Neuronal stem cell (in vitro differentiated cells): ENCODE measurements at regions not wholly inside any gene's neighbourhood (a gene's known extent, or its start where the extent isn't known, plus 50 kb on each side); places are given as distances from the start of the nearest gene placed in this dataset.
"Not testable (repeated sequence)": the region's sequence is repeated elsewhere in the genome, so short reads cannot be mapped to it uniquely, and the experiment has no call there.

Experiments used
- DNase-seq: peaks from one replicate; pipeline ENCODE4 v3.0.0-alpha.2; 2013; ENCODE audit warnings: low spot score
- H2AFZ ChIP-seq: one replicate; pipeline ENCODE4 v1.6.1; 2013; ENCODE audit warnings: mild to moderate bottlenecking, low read length, inconsistent platforms
- H2AK5ac ChIP-seq: 2 replicates; pipeline ENCODE4 v1.6.1; 2013; ENCODE audit warnings: low read depth, mild to moderate bottlenecking, inconsistent platforms, low read length, moderate library complexity, mixed read lengths
- H2BK120ac ChIP-seq: 2 replicates; pipeline ENCODE4 v1.6.1; 2013; ENCODE audit warnings: low read depth, mild to moderate bottlenecking, inconsistent platforms, low read length, moderate library complexity, mixed read lengths
- H2BK12ac ChIP-seq: one replicate; pipeline ENCODE4 v1.6.1; 2013; ENCODE audit warnings: low read length, inconsistent platforms
- H2BK15ac ChIP-seq: 2 replicates; pipeline ENCODE4 v1.6.1; 2013; ENCODE audit warnings: mild to moderate bottlenecking, low read length, inconsistent platforms, mixed read lengths
- H2BK5ac ChIP-seq: one replicate; pipeline ENCODE4 v1.6.1; 2013; ENCODE audit warnings: inconsistent platforms, mild to moderate bottlenecking, low read length, moderate library complexity
- H3K14ac ChIP-seq: one replicate; pipeline ENCODE4 v1.6.1; 2013; ENCODE audit warnings: low read length, inconsistent platforms
- H3K18ac ChIP-seq: 2 replicates; pipeline ENCODE4 v1.6.1; 2013; ENCODE audit warnings: low read length, inconsistent platforms
- H3K23ac ChIP-seq: 2 replicates; pipeline ENCODE4 v1.6.1; 2013; ENCODE audit warnings: low read depth, mild to moderate bottlenecking, mixed read lengths, low read length, inconsistent platforms; ENCODE audit not compliant: poor library complexity
- H3K27ac ChIP-seq: replicated peaks from 3 replicates; pipeline ENCODE4 v1.5.1; 2013; ENCODE audit warnings: low read length, inconsistent platforms
- H3K27me3 ChIP-seq, 3 experiments: 2 replicates each; pipeline ENCODE4 v1.6.1; 2013; ENCODE audit warnings: low read length in 3 of 3, mild to moderate bottlenecking in 2 of 3, inconsistent platforms in 1 of 3, low read depth in 1 of 3, mixed read lengths in 1 of 3, moderate library complexity in 1 of 3; ENCODE audit not compliant: control insufficient read depth in 3 of 3, insufficient read depth in 3 of 3
- H3K36me3 ChIP-seq, 2 donors: replicated peaks in 1 of 2; 2 replicates each; pipeline ENCODE4 v1.6.1; 2013; ENCODE audit warnings: low read length in 2 of 2; ENCODE audit not compliant: control insufficient read depth in 2 of 2, insufficient read depth in 2 of 2
- H3K4ac ChIP-seq: 2 replicates; pipeline ENCODE4 v1.6.1; 2013; ENCODE audit warnings: inconsistent platforms, mild to moderate bottlenecking, low read length, moderate library complexity
- H3K4me1 ChIP-seq, 2 donors: 1 replicate in 1 of 2; 2 replicates in 1 of 2; pipeline ENCODE4 v1.6.1; 2013; ENCODE audit warnings: low read length in 2 of 2, low read depth in 1 of 2; ENCODE audit not compliant: control insufficient read depth in 2 of 2, insufficient read depth in 1 of 2
- H3K4me2 ChIP-seq: one replicate; pipeline ENCODE4 v1.6.1; 2013; ENCODE audit warnings: mild to moderate bottlenecking, low read length, inconsistent platforms; ENCODE audit not compliant: insufficient read depth, poor library complexity, severe bottlenecking
- H3K4me3 ChIP-seq, 2 donors: 2 replicates each; pipeline ENCODE4 v1.5.1; 2013; ENCODE audit warnings: low read length in 2 of 2, mild to moderate bottlenecking in 2 of 2, inconsistent platforms in 1 of 2, moderate library complexity in 1 of 2
- H3K79me1 ChIP-seq: one replicate; pipeline ENCODE4 v1.6.1; 2013; ENCODE audit warnings: low read depth, mild to moderate bottlenecking, inconsistent platforms, low read length, moderate library complexity
- H3K9ac ChIP-seq: one replicate; pipeline ENCODE4 v1.6.1; 2013; ENCODE audit warnings: mild to moderate bottlenecking, low read depth, low read length, inconsistent platforms; ENCODE audit not compliant: poor library complexity
- H3K9me3 ChIP-seq, 2 donors: replicated peaks in 1 of 2; 2 replicates each; pipeline versions ENCODE3 to v1.6.1; 2013; ENCODE audit warnings: low read length in 2 of 2, mild to moderate bottlenecking in 2 of 2, inconsistent platforms in 1 of 2, low read depth in 1 of 2, mixed read lengths in 1 of 2, moderate library complexity in 1 of 2; ENCODE audit not compliant: control insufficient read depth in 2 of 2, insufficient read depth in 1 of 2
- H4K8ac ChIP-seq: one replicate; pipeline ENCODE4 v1.6.1; 2013; ENCODE audit warnings: low read depth, mild to moderate bottlenecking, inconsistent platforms, low read length, moderate library complexity
- H4K91ac ChIP-seq: one replicate; pipeline ENCODE4 v1.6.1; 2013; ENCODE audit warnings: low read length, low read depth, mild to moderate bottlenecking, inconsistent platforms; ENCODE audit not compliant: poor library complexity
- WGBS, 2 donors: extraction: QIAGEN DNeasy Blood & Tissue Kit; methylation state at CpG; one replicate each; pipeline ENCODE4 v1.1.7; 2013; ENCODE audit warnings: missing lambda C conversion rate in 2 of 2, mixed read lengths in 1 of 2; ENCODE audit not compliant: insufficient read length in 2 of 2, insufficient replicate concordance in 1 of 2; ENCODE audit errors: extremely low coverage in 2 of 2; 5-methylcytosine and 5-hydroxymethylcytosine counted together

DNA sequence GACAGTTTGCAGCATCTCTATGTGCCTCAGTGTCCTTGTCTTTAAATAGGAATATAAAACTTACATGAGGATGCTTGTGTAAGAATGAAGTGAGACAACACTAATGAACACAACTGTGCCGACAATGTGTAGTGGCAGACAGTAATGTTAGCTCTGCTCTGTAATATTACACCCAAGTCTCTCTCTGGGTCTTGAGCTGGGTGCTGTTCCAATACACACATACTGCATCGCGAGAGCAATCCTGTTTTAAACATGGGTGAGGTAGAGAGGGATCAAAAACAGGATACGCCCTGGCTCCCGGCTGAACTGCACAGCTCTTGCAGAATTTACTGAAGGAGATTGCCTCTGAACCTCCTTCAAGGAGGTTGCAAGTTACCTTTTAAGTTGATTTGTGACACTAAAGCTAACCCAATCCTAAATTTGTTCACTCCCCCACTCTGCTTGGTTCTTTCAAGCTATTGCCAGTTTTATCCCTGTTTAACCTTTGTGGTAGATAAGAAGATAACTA lies 155.2 kb upstream of the ISL1 start:
- DNase-seq, result no peak
- WGBS, 2 donors, result no CpG with 5 or more reads among the region's 5 CpGs

DNA sequence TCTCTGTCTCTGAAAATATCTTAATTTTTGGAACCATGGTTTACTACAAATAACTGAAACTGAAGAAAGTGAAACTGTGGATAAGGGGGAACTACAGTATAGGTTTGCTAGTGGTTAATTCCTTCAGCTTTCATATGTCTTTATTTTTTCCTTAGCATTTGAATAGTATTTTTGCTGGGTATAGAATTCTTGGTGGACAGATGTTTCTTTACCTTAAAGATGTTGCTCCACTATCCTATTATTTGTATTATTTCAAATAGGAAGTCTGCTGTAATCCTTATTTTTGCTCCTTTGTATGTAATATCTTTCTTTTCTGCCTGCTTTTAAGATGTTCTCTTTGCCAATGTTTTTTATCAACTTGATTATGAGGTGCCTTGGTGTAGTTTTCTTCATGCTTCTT lies 152.9 kb upstream of the ISL1 start:
- no peak overlapping the region for H4K91ac ChIP-seq
- no peak overlapping the region for H3K4ac ChIP-seq
- H3K27me3 ChIP-seq, result no peaks in the 10 kb centered on the region
- no peak overlapping the region for H3K27ac ChIP-seq
- H2BK15ac ChIP-seq, result no peak overlapping the region
- no peaks in the 10 kb centered on the region for H3K36me3 ChIP-seq
- no peaks in the 10 kb centered on the region for H3K9me3 ChIP-seq
- H3K4me1 ChIP-seq, result peaks cover 0 to 7% of the 10 kb centered on the region in 2 donors
- no peak for DNase-seq
- no peak overlapping the region for H3K23ac ChIP-seq
- H3K14ac ChIP-seq, result no peak overlapping the region
- H2BK120ac ChIP-seq, result no peak overlapping the region
- H4K8ac ChIP-seq, result no peak overlapping the region
- H3K79me1 ChIP-seq, result no peaks in the 10 kb centered on the region
- no peak overlapping the region for H3K4me3 ChIP-seq
- no peak overlapping the region for H2BK5ac ChIP-seq
- H3K4me2 ChIP-seq, result no peak overlapping the region
- H2BK12ac ChIP-seq, result no peak overlapping the region
- no peak overlapping the region for H3K9ac ChIP-seq
- H2AFZ ChIP-seq, result no peak overlapping the region
- H2AK5ac ChIP-seq, result no peak overlapping the region
- H3K18ac ChIP-seq, result no peak overlapping the region

More for the DNA sequence above, 155.2 kb upstream of the ISL1 start:
- no peak overlapping the region for H2AK5ac ChIP-seq
- H3K4me1 ChIP-seq, result peaks cover 0 to 7% of the 10 kb centered on the region in 2 donors
- H3K79me1 ChIP-seq, result no peaks in the 10 kb centered on the region
- H3K4me2 ChIP-seq, result no peak overlapping the region
- H3K27me3 ChIP-seq, result no peaks in the 10 kb centered on the region
- H2BK15ac ChIP-seq, result no peak overlapping the region
- no peak overlapping the region for H2BK12ac ChIP-seq
- no peak overlapping the region for H3K14ac ChIP-seq
- no peak overlapping the region for H4K8ac ChIP-seq
- no peak overlapping the region for H3K4me3 ChIP-seq
- H2BK5ac ChIP-seq, result no peak overlapping the region
- H3K18ac ChIP-seq, result no peak overlapping the region
- no peak overlapping the region for H2AFZ ChIP-seq
- peak overlapping the region; percentile 89 for H3K4ac ChIP-seq
- no peak overlapping the region for H3K9ac ChIP-seq
- no peak overlapping the region for H2BK120ac ChIP-seq
- H3K9me3 ChIP-seq, result no peaks in the 10 kb centered on the region
- no peak overlapping the region for H3K27ac ChIP-seq
- H3K36me3 ChIP-seq, result no peaks in the 10 kb centered on the region
- H4K91ac ChIP-seq, result no peak overlapping the region
- no peak overlapping the region for H3K23ac ChIP-seq

DNA sequence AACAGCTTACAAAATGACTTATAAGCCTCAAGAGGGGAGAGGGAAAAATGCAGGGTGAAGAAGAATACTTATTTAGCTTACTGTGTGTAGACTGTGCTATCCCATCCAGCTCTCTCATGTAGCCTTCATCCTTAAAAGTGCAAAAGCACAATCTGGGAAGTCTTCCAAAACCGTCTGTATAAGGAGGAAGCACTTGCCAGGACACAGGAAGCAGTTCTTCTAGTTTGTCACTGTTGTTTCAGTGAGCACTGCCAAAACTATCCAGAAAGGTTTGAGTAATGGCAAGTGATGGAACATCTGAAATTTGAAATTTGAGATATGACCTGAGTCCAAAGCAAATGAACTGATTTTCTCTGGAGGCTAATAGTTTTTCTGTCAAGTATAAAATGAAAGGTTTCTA lies 140.8 kb upstream of the ISL1 start:
- Histone ChIP-seq H3K4me3 (no peak overlapping the region), H3K9me3 (no peaks in the 10 kb centered on the region), H3K4me1 (no peaks in the 10 kb centered on the region), H2BK120ac (no peak overlapping the region), H3K9ac (no peak overlapping the region), H3K27ac (no peak overlapping the region), H3K4me2 (no peak overlapping the region), H4K8ac (no peak overlapping the region), H3K14ac (no peak overlapping the region), H2AFZ (no peak overlapping the region), H3K36me3 (no peaks in the 10 kb centered on the region), H4K91ac (no peak overlapping the region), H3K79me1 (no peaks in the 10 kb centered on the region), H3K27me3 (no peaks in the 10 kb centered on the region), H2BK5ac (no peak overlapping the region), H3K18ac (no peak overlapping the region), H3K23ac (no peak overlapping the region), H2AK5ac (no peak overlapping the region), H3K4ac (no peak overlapping the region), H2BK12ac (no peak overlapping the region), H2BK15ac (no peak overlapping the region)
- no peak for DNase-seq
- no CpG with 5 or more reads among the region's 1 CpG for WGBS, 2 donors

DNA sequence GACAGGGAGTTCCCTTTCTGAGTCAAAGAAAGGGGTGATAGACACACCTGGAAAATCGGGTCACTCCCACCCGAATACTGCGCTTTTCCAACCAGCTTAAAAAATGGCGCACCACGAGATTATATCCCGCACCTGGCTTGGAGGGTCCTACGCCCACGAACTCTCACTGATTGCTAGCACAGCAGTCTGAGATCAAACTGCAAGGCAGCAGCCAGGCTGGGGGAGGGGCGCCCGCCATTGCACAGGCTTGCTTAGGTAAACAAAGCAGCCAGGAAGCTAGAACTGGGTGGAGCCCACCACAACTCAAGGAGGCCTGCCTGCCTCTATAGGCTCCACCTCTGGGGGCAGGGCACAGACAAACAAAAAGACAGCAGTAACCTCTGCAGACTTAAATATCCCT lies 132.3 kb upstream of the ISL1 start:
- not testable (repeated sequence) for H2AFZ ChIP-seq, H3K4me3 ChIP-seq, H4K91ac ChIP-seq, H3K27ac ChIP-seq, H3K27me3 ChIP-seq, H3K9me3 ChIP-seq, H3K36me3 ChIP-seq, H3K9ac ChIP-seq, H3K18ac ChIP-seq, H2BK12ac ChIP-seq, H3K4me2 ChIP-seq, H2BK5ac ChIP-seq, H3K23ac ChIP-seq, H3K79me1 ChIP-seq, H2BK15ac ChIP-seq, H3K14ac ChIP-seq, H3K4ac ChIP-seq, DNase-seq, H4K8ac ChIP-seq, H2AK5ac ChIP-seq, H3K4me1 ChIP-seq, H2BK120ac ChIP-seq
- no CpG with 5 or more reads among the region's 10 CpGs for WGBS, 2 donors
